Fibroblast of pulmonary artery (primary cell): ENCODE measurements at regions not wholly inside any gene's neighbourhood (a gene's known extent, or its start where the extent isn't known, plus 50 kb on each side); places are given as distances from the start of the nearest gene placed in this dataset.
A peak's percentile ranks its signal among the peaks of the same experiment; 100 is the strongest.

Experiments
- DNase-seq: peaks from one replicate; pipeline ENCODE4 v3.0.0-alpha.2; 2010; ENCODE audit warnings: low read depth
- H3K4me3 ChIP-seq: replicated peaks from 2 replicates; pipeline ENCODE4 v1.5.1; 2011; ENCODE audit warnings: low read depth, mild to moderate bottlenecking, control low read depth, low read length, moderate library complexity
- CTCF ChIP-seq: IDR thresholded peaks from 2 replicates; pipeline ENCODE4 v1.5.1; 2011; ENCODE audit warnings: mild to moderate bottlenecking, control low read depth, low read length, inconsistent platforms; ENCODE audit errors: missing control alignments

DNA sequence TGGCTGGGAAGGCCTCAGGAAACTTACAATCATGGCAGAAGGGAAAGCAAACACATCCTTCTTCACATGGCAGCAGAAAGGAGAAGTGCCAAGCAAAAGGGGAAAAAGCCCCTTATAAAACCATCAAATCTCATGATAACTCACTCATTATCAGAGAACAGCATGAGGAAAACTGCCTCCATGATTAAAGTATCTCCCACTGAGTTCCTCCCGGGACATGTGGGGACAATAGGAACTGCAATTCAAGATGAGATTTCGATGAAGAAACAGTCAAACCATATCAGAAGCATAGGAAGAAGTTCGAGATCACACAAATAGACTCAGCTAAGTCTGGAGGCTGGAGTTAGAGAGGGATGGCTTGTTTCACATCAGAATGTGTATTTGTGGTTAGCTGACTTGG is 869.4 kb upstream of the PHF14 start:
- H3K4me3 ChIP-seq, result no peak overlapping the region
- DNase-seq, result no peak
- no peak for TF ChIP-seq CTCF

GRCh38 chr7:10106609-10107008 is 867.1 kb upstream of the PHF14 start:
- TF ChIP-seq CTCF, result no peak
- H3K4me3 ChIP-seq, result no peak overlapping the region
- DNase-seq, result no peak

DNA sequence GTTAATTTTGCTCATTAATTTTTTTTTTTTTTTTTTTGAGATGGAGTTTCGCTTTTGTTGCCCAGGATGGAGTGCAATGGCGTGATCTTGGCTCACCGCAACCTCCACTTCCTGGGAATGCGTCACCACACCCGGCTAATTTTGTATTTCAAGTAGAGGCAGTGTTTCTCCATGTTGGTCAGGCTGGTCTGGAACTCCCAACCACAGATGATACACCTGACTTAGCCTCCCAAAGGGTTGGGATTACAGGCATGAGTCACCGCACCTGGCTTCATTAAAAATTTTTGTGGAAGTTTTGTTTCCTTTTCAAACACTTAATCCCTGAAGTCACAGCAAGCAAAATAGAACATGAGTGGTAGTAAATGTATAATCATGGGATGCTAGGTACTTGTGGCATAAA is 857.2 kb upstream of the PHF14 start:
- no peak for TF ChIP-seq CTCF
- no peak for DNase-seq
- no peak overlapping the region for H3K4me3 ChIP-seq

- H3K4me3 ChIP-seq, result no peak overlapping the region
- DNase-seq, result no peak
- TF ChIP-seq CTCF, result no peak
These were observed 855.9 kb upstream of the PHF14 start for GRCh38 chr7:10117815-10118214.

- no peak for DNase-seq
- no peak overlapping the region for H3K4me3 ChIP-seq
- no peak for TF ChIP-seq CTCF
These were observed 852.7 kb upstream of the PHF14 start for GRCh38 chr7:10120936-10121335.

GRCh38 chr7:10121631-10122030 is 852.0 kb upstream of the PHF14 start:
- no peak for TF ChIP-seq CTCF
- H3K4me3 ChIP-seq, result no peak overlapping the region
- no peak for DNase-seq

DNA sequence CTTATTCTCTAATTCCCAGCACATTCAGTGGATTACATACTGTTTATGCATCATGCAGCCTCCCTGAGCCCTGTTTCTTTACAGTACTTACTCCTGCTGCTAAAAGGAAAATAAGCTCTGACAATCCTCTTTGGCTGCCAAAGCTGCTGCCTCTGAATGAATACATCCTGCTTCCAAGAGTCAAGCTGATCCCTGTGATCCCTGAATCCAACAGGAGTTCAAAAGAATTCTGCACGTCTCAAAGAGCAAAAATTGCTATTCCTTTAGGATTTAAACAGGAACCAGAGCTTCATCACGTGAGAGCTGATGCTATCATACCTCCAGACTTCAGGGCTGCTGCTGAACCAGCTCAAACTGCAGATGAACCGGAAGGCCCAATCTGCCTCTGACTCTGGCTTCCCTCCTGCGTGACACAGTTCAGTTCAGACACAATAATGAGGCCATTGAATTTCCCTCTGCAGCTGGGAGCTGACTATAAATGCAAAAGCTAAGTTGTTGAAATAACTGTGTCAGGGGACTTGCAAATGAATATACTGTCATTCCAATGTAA is 851.0 kb upstream of the PHF14 start:
- TF ChIP-seq CTCF, result no peak
- DNase-seq, result peak; percentile 13
- H3K4me3 ChIP-seq, result no peak overlapping the region
